Neuronal stem cell (in vitro differentiated cells): ENCODE measurements at regions not wholly inside any gene's neighbourhood (a gene's known extent, or its start where the extent isn't known, plus 50 kb on each side); places are given as distances from the start of the nearest gene placed in this dataset.

Experiments used
- DNase-seq: peaks from one replicate; pipeline ENCODE4 v3.0.0-alpha.2; 2013; ENCODE audit warnings: low spot score
- H2AFZ ChIP-seq: one replicate; pipeline ENCODE4 v1.6.1; 2013; ENCODE audit warnings: mild to moderate bottlenecking, low read length, inconsistent platforms
- H2AK5ac ChIP-seq: 2 replicates; pipeline ENCODE4 v1.6.1; 2013; ENCODE audit warnings: low read depth, mild to moderate bottlenecking, inconsistent platforms, low read length, moderate library complexity, mixed read lengths
- H2BK120ac ChIP-seq: 2 replicates; pipeline ENCODE4 v1.6.1; 2013; ENCODE audit warnings: low read depth, mild to moderate bottlenecking, inconsistent platforms, low read length, moderate library complexity, mixed read lengths
- H2BK12ac ChIP-seq: one replicate; pipeline ENCODE4 v1.6.1; 2013; ENCODE audit warnings: low read length, inconsistent platforms
- H2BK15ac ChIP-seq: 2 replicates; pipeline ENCODE4 v1.6.1; 2013; ENCODE audit warnings: mild to moderate bottlenecking, low read length, inconsistent platforms, mixed read lengths
- H2BK5ac ChIP-seq: one replicate; pipeline ENCODE4 v1.6.1; 2013; ENCODE audit warnings: inconsistent platforms, mild to moderate bottlenecking, low read length, moderate library complexity
- H3K14ac ChIP-seq: one replicate; pipeline ENCODE4 v1.6.1; 2013; ENCODE audit warnings: low read length, inconsistent platforms
- H3K18ac ChIP-seq: 2 replicates; pipeline ENCODE4 v1.6.1; 2013; ENCODE audit warnings: low read length, inconsistent platforms
- H3K23ac ChIP-seq: 2 replicates; pipeline ENCODE4 v1.6.1; 2013; ENCODE audit warnings: low read depth, mild to moderate bottlenecking, mixed read lengths, low read length, inconsistent platforms; ENCODE audit not compliant: poor library complexity
- H3K27ac ChIP-seq: replicated peaks from 3 replicates; pipeline ENCODE4 v1.5.1; 2013; ENCODE audit warnings: low read length, inconsistent platforms
- H3K27me3 ChIP-seq, 3 experiments: 2 replicates each; pipeline ENCODE4 v1.6.1; 2013; ENCODE audit warnings: low read length in 3 of 3, mild to moderate bottlenecking in 2 of 3, inconsistent platforms in 1 of 3, low read depth in 1 of 3, mixed read lengths in 1 of 3, moderate library complexity in 1 of 3; ENCODE audit not compliant: control insufficient read depth in 3 of 3, insufficient read depth in 3 of 3
- H3K36me3 ChIP-seq, 2 donors: replicated peaks in 1 of 2; 2 replicates each; pipeline ENCODE4 v1.6.1; 2013; ENCODE audit warnings: low read length in 2 of 2; ENCODE audit not compliant: control insufficient read depth in 2 of 2, insufficient read depth in 2 of 2
- H3K4ac ChIP-seq: 2 replicates; pipeline ENCODE4 v1.6.1; 2013; ENCODE audit warnings: inconsistent platforms, mild to moderate bottlenecking, low read length, moderate library complexity
- H3K4me1 ChIP-seq, 2 donors: 1 replicate in 1 of 2; 2 replicates in 1 of 2; pipeline ENCODE4 v1.6.1; 2013; ENCODE audit warnings: low read length in 2 of 2, low read depth in 1 of 2; ENCODE audit not compliant: control insufficient read depth in 2 of 2, insufficient read depth in 1 of 2
- H3K4me2 ChIP-seq: one replicate; pipeline ENCODE4 v1.6.1; 2013; ENCODE audit warnings: mild to moderate bottlenecking, low read length, inconsistent platforms; ENCODE audit not compliant: insufficient read depth, poor library complexity, severe bottlenecking
- H3K4me3 ChIP-seq, 2 donors: 2 replicates each; pipeline ENCODE4 v1.5.1; 2013; ENCODE audit warnings: low read length in 2 of 2, mild to moderate bottlenecking in 2 of 2, inconsistent platforms in 1 of 2, moderate library complexity in 1 of 2
- H3K79me1 ChIP-seq: one replicate; pipeline ENCODE4 v1.6.1; 2013; ENCODE audit warnings: low read depth, mild to moderate bottlenecking, inconsistent platforms, low read length, moderate library complexity
- H3K9ac ChIP-seq: one replicate; pipeline ENCODE4 v1.6.1; 2013; ENCODE audit warnings: mild to moderate bottlenecking, low read depth, low read length, inconsistent platforms; ENCODE audit not compliant: poor library complexity
- H3K9me3 ChIP-seq, 2 donors: replicated peaks in 1 of 2; 2 replicates each; pipeline versions ENCODE3 to v1.6.1; 2013; ENCODE audit warnings: low read length in 2 of 2, mild to moderate bottlenecking in 2 of 2, inconsistent platforms in 1 of 2, low read depth in 1 of 2, mixed read lengths in 1 of 2, moderate library complexity in 1 of 2; ENCODE audit not compliant: control insufficient read depth in 2 of 2, insufficient read depth in 1 of 2
- H4K8ac ChIP-seq: one replicate; pipeline ENCODE4 v1.6.1; 2013; ENCODE audit warnings: low read depth, mild to moderate bottlenecking, inconsistent platforms, low read length, moderate library complexity
- H4K91ac ChIP-seq: one replicate; pipeline ENCODE4 v1.6.1; 2013; ENCODE audit warnings: low read length, low read depth, mild to moderate bottlenecking, inconsistent platforms; ENCODE audit not compliant: poor library complexity
- WGBS, 2 donors: extraction: QIAGEN DNeasy Blood & Tissue Kit; methylation state at CpG; one replicate each; pipeline ENCODE4 v1.1.7; 2013; ENCODE audit warnings: missing lambda C conversion rate in 2 of 2, mixed read lengths in 1 of 2; ENCODE audit not compliant: insufficient read length in 2 of 2, insufficient replicate concordance in 1 of 2; ENCODE audit errors: extremely low coverage in 2 of 2; 5-methylcytosine and 5-hydroxymethylcytosine counted together

- Histone ChIP-seq H3K27me3 (peaks cover 0 to 2% (median 0%) of the 10 kb centered on the region in 3 experiments), H4K8ac (no peak overlapping the region), H3K4me2 (no peak overlapping the region), H3K14ac (no peak overlapping the region), H2AFZ (no peak overlapping the region), H2BK15ac (no peak overlapping the region), H3K36me3 (no peaks in the 10 kb centered on the region), H3K4ac (no peak overlapping the region), H2BK5ac (no peak overlapping the region), H3K9me3 (peaks cover 0 to 1% of the 10 kb centered on the region in 2 donors), H3K23ac (no peak overlapping the region), H4K91ac (no peak overlapping the region), H3K4me3 (no peak overlapping the region), H3K18ac (no peak overlapping the region), H3K4me1 (no peaks in the 10 kb centered on the region), H2AK5ac (no peak overlapping the region), H3K79me1 (no peaks in the 10 kb centered on the region), H3K9ac (no peak overlapping the region), H2BK12ac (no peak overlapping the region), H3K27ac (no peak overlapping the region), H2BK120ac (no peak overlapping the region)
- DNase-seq: no peak
- WGBS, 2 donors: no CpG with 5 or more reads among the region's 21 CpGs
These were observed 155.2 kb downstream of the FAM43A start for GRCh38 chr3:194840661-194841514.

- no peak overlapping the region for H3K4me3 ChIP-seq
- peaks cover 0 to 1% of the 10 kb centered on the region in 2 donors for H3K9me3 ChIP-seq
- no peak for DNase-seq
- H3K36me3 ChIP-seq: no peaks in the 10 kb centered on the region
- no peak overlapping the region for H2BK120ac ChIP-seq
- no CpG with 5 or more reads among the region's 2 CpGs for WGBS, 2 donors
- H2AK5ac ChIP-seq: no peak overlapping the region
- H3K18ac ChIP-seq: no peak overlapping the region
- peaks cover 0 to 2% (median 0%) of the 10 kb centered on the region in 3 experiments for H3K27me3 ChIP-seq
- H3K79me1 ChIP-seq: no peaks in the 10 kb centered on the region
- no peak overlapping the region for H2BK15ac ChIP-seq
- H3K14ac ChIP-seq: no peak overlapping the region
- no peaks in the 10 kb centered on the region for H3K4me1 ChIP-seq
- H3K27ac ChIP-seq: no peak overlapping the region
- H2BK12ac ChIP-seq: no peak overlapping the region
- no peak overlapping the region for H2BK5ac ChIP-seq
- no peak overlapping the region for H3K23ac ChIP-seq
- H3K9ac ChIP-seq: no peak overlapping the region
- no peak overlapping the region for H3K4ac ChIP-seq
- H2AFZ ChIP-seq: no peak overlapping the region
- H4K8ac ChIP-seq: no peak overlapping the region
- no peak overlapping the region for H4K91ac ChIP-seq
- no peak overlapping the region for H3K4me2 ChIP-seq
These were observed 155.8 kb downstream of the FAM43A start for GRCh38 chr3:194841515-194841841.

- Histone ChIP-seq H3K9ac (no peak overlapping the region), H3K27ac (no peak overlapping the region), H3K4me1 (no peaks in the 10 kb centered on the region), H3K36me3 (no peaks in the 10 kb centered on the region), H3K14ac (no peak overlapping the region), H3K4me2 (no peak overlapping the region), H3K4ac (no peak overlapping the region), H2BK15ac (no peak overlapping the region), H3K9me3 (peaks cover 0 to 1% of the 10 kb centered on the region in 2 donors), H3K79me1 (no peaks in the 10 kb centered on the region), H2BK5ac (no peak overlapping the region), H2AFZ (no peak overlapping the region), H2BK120ac (no peak overlapping the region), H2AK5ac (no peak overlapping the region), H3K18ac (no peak overlapping the region), H3K27me3 (no peaks in the 10 kb centered on the region), H3K4me3 (no peak overlapping the region), H4K91ac (no peak overlapping the region), H3K23ac (no peak overlapping the region), H2BK12ac (no peak overlapping the region), H4K8ac (no peak overlapping the region)
- DNase-seq: no peak
- WGBS, 2 donors: no CpG with 5 or more reads among the region's 8 CpGs
These were observed 157.9 kb downstream of the FAM43A start for GRCh38 chr3:194843556-194843955.

GRCh38 chr3:194844046-194844445, 158.4 kb downstream of the FAM43A start:
- no peaks in the 10 kb centered on the region for H3K27me3 ChIP-seq
- H4K8ac ChIP-seq: no peak overlapping the region
- no peaks in the 10 kb centered on the region for H3K79me1 ChIP-seq
- no peak overlapping the region for H3K23ac ChIP-seq
- no peak for DNase-seq
- H2BK12ac ChIP-seq: no peak overlapping the region
- no peak overlapping the region for H4K91ac ChIP-seq
- no peak overlapping the region for H3K4me2 ChIP-seq
- no peaks in the 10 kb centered on the region for H3K36me3 ChIP-seq
- H3K9ac ChIP-seq: no peak overlapping the region
- H3K27ac ChIP-seq: no peak overlapping the region
- no peak overlapping the region for H3K4me3 ChIP-seq
- H3K14ac ChIP-seq: no peak overlapping the region
- no peak overlapping the region for H2BK120ac ChIP-seq
- H3K18ac ChIP-seq: no peak overlapping the region
- no peaks in the 10 kb centered on the region for H3K4me1 ChIP-seq
- H3K9me3 ChIP-seq: peaks cover 0 to 1% of the 10 kb centered on the region in 2 donors
- no peak overlapping the region for H2AFZ ChIP-seq
- no peak overlapping the region for H3K4ac ChIP-seq
- WGBS, 2 donors: no CpG with 5 or more reads among the region's 3 CpGs
- no peak overlapping the region for H2AK5ac ChIP-seq
- H2BK5ac ChIP-seq: no peak overlapping the region
- H2BK15ac ChIP-seq: no peak overlapping the region
